Cardiac fibroblast (primary cell): ENCODE measurements at regions not wholly inside any gene's neighbourhood (a gene's known extent, or its start where the extent isn't known, plus 50 kb on each side); places are given as distances from the start of the nearest gene placed in this dataset.

ENCODE experiments used
- DNase-seq, 2 donors: peaks; one replicate each; pipeline versions ENCODE4 v3.0.0 to v3.0.0-alpha.2; 2010; ENCODE audit warnings: low read depth in 2 of 2
- H3K4me3 ChIP-seq, 2 donors: replicated peaks in 1 of 2; 1 replicate in 1 of 2; 2 replicates in 1 of 2; pipeline ENCODE4 v1.5.1; 2011; ENCODE audit warnings: low read depth in 2 of 2, low read length in 2 of 2, mild to moderate bottlenecking in 2 of 2, moderate library complexity in 1 of 2
- TF ChIP-seq, protein P1 (sequence below): IDR thresholded peaks from one replicate; pipeline ENCODE4 v1.5.1; 2011; ENCODE audit warnings: low read depth, mild to moderate bottlenecking, low read length, inconsistent platforms

DNA sequence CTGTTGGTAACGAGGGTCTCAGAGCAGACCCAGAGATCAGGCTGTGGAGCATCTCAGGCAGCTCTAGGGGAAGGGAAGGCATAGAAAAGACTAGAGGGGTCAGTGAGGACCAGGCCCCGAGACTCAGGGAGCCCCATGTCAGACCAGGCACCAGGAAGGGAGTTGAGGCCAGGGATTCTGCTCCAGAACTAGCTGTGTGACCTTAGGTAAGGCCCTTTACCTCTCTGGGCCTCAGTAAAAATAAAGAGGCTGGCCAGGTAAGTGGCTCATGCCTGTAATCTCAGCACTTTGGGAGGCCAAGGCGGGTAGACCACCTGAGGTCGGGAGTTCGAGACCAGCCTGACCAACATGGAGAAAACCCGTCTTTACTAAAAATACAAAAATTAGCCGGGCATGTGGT, 176.4 kb upstream of the IER5L start:
- no peak for DNase-seq
- no peak overlapping the region for H3K4me3 ChIP-seq
- TF ChIP-seq, protein P1, sequence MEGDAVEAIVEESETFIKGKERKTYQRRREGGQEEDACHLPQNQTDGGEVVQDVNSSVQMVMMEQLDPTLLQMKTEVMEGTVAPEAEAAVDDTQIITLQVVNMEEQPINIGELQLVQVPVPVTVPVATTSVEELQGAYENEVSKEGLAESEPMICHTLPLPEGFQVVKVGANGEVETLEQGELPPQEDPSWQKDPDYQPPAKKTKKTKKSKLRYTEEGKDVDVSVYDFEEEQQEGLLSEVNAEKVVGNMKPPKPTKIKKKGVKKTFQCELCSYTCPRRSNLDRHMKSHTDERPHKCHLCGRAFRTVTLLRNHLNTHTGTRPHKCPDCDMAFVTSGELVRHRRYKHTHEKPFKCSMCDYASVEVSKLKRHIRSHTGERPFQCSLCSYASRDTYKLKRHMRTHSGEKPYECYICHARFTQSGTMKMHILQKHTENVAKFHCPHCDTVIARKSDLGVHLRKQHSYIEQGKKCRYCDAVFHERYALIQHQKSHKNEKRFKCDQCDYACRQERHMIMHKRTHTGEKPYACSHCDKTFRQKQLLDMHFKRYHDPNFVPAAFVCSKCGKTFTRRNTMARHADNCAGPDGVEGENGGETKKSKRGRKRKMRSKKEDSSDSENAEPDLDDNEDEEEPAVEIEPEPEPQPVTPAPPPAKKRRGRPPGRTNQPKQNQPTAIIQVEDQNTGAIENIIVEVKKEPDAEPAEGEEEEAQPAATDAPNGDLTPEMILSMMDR, result no peak

DNA sequence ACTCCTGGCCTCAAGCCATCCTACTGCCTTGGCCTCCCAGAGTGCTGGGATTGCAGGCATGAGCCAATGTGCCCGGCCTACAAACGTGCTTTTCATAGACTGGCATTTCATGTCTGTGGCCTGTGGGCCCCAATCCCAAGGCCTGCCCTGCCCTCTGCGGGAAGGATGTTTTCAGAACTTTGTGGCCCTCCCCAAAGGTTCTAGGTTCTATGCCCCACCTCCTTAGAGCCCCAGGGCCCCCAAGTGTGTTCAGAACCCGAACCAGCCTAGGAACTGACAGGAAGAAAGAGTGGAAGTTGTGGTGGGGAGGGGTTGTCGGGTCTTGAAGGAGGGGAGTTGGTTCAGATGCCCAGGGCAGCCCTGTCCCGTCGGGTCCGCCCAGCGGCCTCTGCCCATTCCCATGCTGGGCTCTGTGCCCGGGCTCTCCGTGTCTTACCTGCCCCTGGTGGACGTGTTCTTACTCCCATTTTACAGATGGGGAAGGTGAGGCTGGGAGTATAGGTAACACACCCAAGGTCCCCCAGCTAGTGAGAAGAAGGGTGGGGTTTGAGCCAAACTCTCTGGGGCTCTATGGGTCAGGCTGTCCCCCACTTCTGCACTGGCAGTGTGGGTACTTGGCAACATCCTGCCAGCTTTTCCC, 175.8 kb upstream of the IER5L start:
- TF ChIP-seq, protein P1, result no peak
- H3K4me3 ChIP-seq, result no peak overlapping the region
- peak in 1 of 2 donors; percentile 37 for DNase-seq

DNA sequence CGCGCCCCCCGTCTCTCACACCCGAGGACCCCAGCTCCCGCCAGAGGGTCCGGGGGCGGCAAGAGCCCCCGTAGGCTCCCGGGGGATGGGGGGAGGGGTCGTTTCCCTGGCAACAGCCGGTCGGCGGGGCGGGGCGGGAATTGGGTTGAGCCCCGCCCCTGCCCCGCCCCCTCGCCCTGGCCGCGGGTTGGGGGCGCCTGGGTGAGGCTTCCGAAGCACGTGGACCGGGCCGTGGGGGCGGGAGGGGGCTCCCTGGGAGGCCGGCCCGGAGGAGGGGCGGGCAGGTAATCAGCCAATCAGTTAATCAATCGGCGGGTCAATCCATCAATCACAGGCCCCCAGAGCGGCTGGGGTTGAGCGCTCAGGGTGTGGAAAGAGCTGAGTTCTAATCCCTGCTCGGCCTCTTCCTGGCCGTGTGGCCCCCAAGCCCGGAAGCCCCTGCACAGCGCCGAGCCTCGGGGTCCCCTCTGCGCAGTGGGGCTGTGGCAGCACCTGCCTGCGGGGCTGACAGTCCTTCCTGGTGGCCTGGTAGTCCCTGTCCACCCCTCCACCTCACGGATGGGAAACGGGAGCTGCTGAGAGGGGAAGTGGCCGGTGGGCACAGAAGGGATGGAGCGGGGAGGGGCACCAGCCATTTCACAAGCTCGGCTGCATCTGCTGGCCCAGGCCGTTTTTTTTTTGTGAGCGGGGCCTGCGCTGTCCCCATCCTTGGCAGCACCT, 174.2 kb upstream of the IER5L start:
- H3K4me3 ChIP-seq, result peak overlapping the region; percentile 43 to 46
- TF ChIP-seq, protein P1, result no peak
- no peak for DNase-seq

DNA sequence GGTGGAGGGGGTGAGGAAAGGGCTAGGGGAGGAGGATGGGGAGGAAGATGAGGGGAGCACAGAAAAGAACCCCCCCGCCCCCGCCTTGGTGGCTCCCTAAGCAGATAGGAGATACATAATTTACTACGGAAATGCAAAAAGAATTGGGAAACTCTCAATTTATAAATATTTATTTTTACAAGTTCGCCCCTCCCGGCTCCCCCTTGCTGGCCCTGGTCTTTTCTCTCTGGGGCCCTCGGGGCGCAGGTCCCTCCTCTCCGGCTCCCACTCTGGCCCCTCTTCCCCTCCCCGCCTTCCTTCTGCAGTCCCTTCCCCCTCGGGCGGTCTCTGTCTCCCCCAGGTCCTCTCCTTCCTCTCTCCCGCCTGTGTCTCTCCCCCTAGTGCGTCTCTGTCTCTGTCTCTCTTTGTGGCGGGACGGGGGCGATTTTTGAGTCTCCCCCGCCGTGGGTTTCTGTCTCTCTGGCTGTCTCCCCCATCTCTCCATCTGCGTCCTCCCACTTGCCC, 173.6 kb upstream of the IER5L start:
- peak in 1 of 2 donors; percentile 36 for DNase-seq
- H3K4me3 ChIP-seq, result peak overlapping the region; percentile 43 to 46
- TF ChIP-seq, protein P1, result no peak

DNA sequence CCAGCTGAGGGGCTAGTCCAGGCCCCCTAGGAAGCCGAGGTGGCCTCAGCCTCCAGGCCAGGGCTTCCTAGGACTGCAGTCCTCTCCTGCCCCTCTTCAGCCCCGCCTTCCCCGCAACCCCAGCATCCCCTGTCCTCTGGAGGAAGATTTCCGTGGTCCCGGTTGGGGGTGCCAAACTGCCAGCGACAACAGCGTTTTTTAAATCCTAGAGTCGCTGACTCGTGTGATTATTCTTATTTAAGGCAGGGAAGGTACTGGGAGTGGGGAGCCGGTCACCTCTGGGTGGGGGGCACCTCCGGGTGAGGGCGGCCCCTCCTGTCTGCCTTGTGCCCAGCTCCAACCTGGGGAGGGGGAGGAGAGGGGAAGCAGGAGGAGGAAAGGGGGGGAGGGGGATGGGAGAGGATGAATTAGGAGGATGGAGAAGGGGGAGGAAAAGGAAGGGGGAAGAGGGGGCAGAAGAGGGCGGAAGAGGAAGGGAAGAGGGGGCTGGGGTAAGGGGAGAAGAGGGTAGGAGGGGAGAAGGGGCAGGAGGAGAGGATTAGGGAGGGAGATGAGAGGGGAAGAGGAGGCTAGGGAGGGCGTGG, 173.1 kb upstream of the IER5L start:
- DNase-seq, result no peak
- no peak overlapping the region for H3K4me3 ChIP-seq
- TF ChIP-seq, protein P1, result no peak

DNA sequence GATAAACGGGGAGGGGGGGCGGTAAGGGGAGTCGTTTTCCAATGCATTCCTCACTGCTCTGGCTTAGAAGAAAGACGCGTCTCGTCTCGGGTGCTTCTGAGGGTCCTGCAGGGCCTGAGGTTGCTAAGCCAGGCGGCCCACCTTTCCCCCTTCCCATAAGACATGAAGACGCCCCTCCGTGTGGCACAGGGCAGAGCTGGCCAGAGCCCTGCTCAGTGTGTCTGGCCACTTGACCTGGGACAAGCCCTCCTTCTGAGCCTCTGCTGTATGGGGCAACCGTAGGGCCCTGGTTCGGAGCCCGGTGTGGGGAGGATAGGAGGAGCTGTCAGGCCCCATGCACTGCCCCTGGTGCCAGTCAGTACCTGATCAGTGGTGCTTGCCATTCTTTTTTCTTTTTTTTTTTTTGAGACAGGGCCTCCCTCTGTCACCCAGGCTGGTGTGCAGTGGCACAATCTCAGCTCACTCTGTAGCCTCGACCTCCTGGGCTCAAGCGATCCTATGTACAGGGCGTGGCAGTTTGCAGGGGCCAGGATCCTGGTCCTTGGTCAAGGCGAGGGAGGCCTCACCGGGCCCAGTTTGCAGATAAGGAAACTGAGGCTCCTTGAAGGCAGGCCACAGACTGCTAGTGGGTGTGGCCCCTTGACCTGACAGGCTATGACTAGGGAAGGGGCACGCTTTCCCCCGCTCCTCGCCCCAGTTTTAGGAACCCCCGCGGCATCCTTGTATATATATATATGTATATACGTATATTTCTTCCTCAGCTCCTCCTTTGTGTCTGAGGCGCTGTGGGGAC, 172.3 kb upstream of the IER5L start:
- TF ChIP-seq, protein P1, result no peak
- H3K4me3 ChIP-seq, result no peak overlapping the region
- DNase-seq, result no peak
